H1 (cell line): ENCODE measurements at regions not wholly inside any gene's neighbourhood (a gene's known extent, or its start where the extent isn't known, plus 50 kb on each side); places are given as distances from the start of the nearest gene placed in this dataset.

Source experiments
- CTCF ChIA-PET: fragments of 300-600 bp; sonication (Branson Sonifier 250); formaldehyde crosslinking; loops from one replicate; lab custom pipeline; 2021; ENCODE audit not compliant: partially characterized antibody; lab: Charles Lee
- POLR2A ChIA-PET: fragments of 300-600 bp; sonication (Branson Sonifier 250); formaldehyde crosslinking; loops from one replicate; lab custom pipeline; 2021; ENCODE audit warnings: inconsistent platforms; ENCODE audit not compliant: partially characterized antibody; lab: Charles Lee
- DNase-seq, 2 experiments: peaks; one replicate each; pipeline versions ENCODE4 v3.0.0 to v3.0.0-alpha.2; 2010 to 2022; ENCODE audit warnings: low spot score in 2 of 2, low read depth in 1 of 2, mixed read lengths in 1 of 2
- FAIRE-seq: peaks from 2 replicates; lab custom pipeline; 2011; peaks lifted over from hg19 to GRCh38; lab: Jason Lieb, UNC
- H2AFZ ChIP-seq: 2 replicates; pipeline ENCODE4 v1.8.1; 2012; ENCODE audit warnings: low read length, inconsistent platforms
- H2AK5ac ChIP-seq: 2 replicates; pipeline ENCODE4 v1.6.1; 2013; ENCODE audit warnings: low read depth, low read length
- H2BK120ac ChIP-seq: replicated peaks from 2 replicates; pipeline ENCODE3; 2013; ENCODE audit warnings: low read depth, low read length, inconsistent platforms
- H2BK12ac ChIP-seq: 2 replicates; pipeline ENCODE4 v1.6.1; 2013; ENCODE audit warnings: low read depth, low read length
- H2BK15ac ChIP-seq: 2 replicates; pipeline ENCODE4 v1.6.1; 2013; ENCODE audit warnings: low read length
- H2BK20ac ChIP-seq: 2 replicates; pipeline ENCODE4 v1.6.1; 2013; ENCODE audit warnings: low read length
- H2BK5ac ChIP-seq: 2 replicates; pipeline ENCODE4 v1.6.1; 2013; ENCODE audit warnings: low read depth, low read length
- H3K14ac ChIP-seq: 2 replicates; pipeline ENCODE4 v1.6.1; 2013; ENCODE audit warnings: inconsistent platforms; ENCODE audit not compliant: insufficient read length
- H3K18ac ChIP-seq: 2 replicates; pipeline ENCODE4 v1.6.1; 2013; ENCODE audit warnings: low read length; ENCODE audit errors: extremely low read depth
- H3K23ac ChIP-seq: 2 replicates; pipeline ENCODE4 v1.6.1; 2013; ENCODE audit warnings: inconsistent platforms; ENCODE audit not compliant: insufficient read length
- H3K23me2 ChIP-seq: 2 replicates; pipeline ENCODE4 v1.6.1; 2013; ENCODE audit warnings: low read depth, low read length
- H3K27ac ChIP-seq: 2 replicates; pipeline ENCODE4 v1.6.1; 2011; ENCODE audit warnings: low read depth, low read length, inconsistent platforms
- H3K27me3 ChIP-seq, 4 experiments: replicated peaks in 1 of 4; 1 replicate in 1 of 4; 2 replicates in 3 of 4; pipeline versions ENCODE4 v1.6.1 to v1.8.1; 2011 to 2013; ENCODE audit warnings: low read length in 3 of 4, mild to moderate bottlenecking in 3 of 4, inconsistent platforms in 2 of 4, mixed read lengths in 2 of 4, moderate library complexity in 1 of 4; ENCODE audit not compliant: control insufficient read depth in 3 of 4, insufficient read depth in 3 of 4; ENCODE audit errors: extremely low read depth in 1 of 4
- H3K36me3 ChIP-seq, 4 experiments: 2 replicates each; pipeline versions ENCODE4 v1.6.1 to v1.8.1; 2011 to 2013; ENCODE audit warnings: mild to moderate bottlenecking in 4 of 4, low read length in 3 of 4, moderate library complexity in 2 of 4, control low read depth in 1 of 4, inconsistent platforms in 1 of 4; ENCODE audit not compliant: insufficient read depth in 4 of 4, control insufficient read depth in 2 of 4
- H3K4ac ChIP-seq: replicated peaks from 2 replicates; pipeline ENCODE3; 2013; ENCODE audit warnings: low read length, low read depth, mixed read lengths, inconsistent platforms; ENCODE audit not compliant: insufficient read length
- H3K4me1 ChIP-seq, 4 experiments: replicated peaks in 1 of 4; 1 replicate in 1 of 4; 2 replicates in 3 of 4; pipeline versions ENCODE4 v1.6.1 to v1.8.1; 2011 to 2013; ENCODE audit warnings: low read length in 3 of 4, inconsistent platforms in 2 of 4, mixed read lengths in 1 of 4; ENCODE audit not compliant: insufficient read depth in 4 of 4, control insufficient read depth in 3 of 4
- H3K4me2 ChIP-seq, 2 experiments: 2 replicates each; pipeline versions ENCODE4 v1.6.1 to v1.8.1; 2011 to 2013; ENCODE audit warnings: low read depth in 2 of 2, low read length in 2 of 2, control low read depth in 1 of 2, inconsistent platforms in 1 of 2, mild to moderate bottlenecking in 1 of 2; ENCODE audit not compliant: insufficient read depth in 1 of 2
- H3K4me3 ChIP-seq, 4 experiments: fragments of 200-600, 300-600 bp in 1 of 4; sonication (generic), shearing (Covaris generic), sonication (Bioruptor Twin) in 1 of 4; 2 replicates each; pipeline versions ENCODE4 v1.5.1 to v1.8.1; 2011 to 2016; ENCODE audit warnings: low read length in 4 of 4, low read depth in 3 of 4, control low read depth in 2 of 4, inconsistent platforms in 2 of 4, mild to moderate bottlenecking in 2 of 4, mixed read lengths in 1 of 4, moderate library complexity in 1 of 4; ENCODE audit not compliant: insufficient read depth in 2 of 4; ENCODE audit errors: extremely low read depth in 1 of 4
- H3K56ac ChIP-seq: replicated peaks from 2 replicates; pipeline ENCODE3; 2013; ENCODE audit warnings: low read depth, mild to moderate bottlenecking, mixed read lengths, low read length, inconsistent platforms; ENCODE audit not compliant: insufficient read length
- H3K79me1 ChIP-seq: 2 replicates; pipeline ENCODE4 v1.6.1; 2013; ENCODE audit warnings: low read depth, low read length, control low read depth
- H3K79me2 ChIP-seq, 2 experiments: 2 replicates each; pipeline versions ENCODE4 v1.6.1 to v1.8.1; 2012 to 2013; ENCODE audit warnings: low read length in 2 of 2, mild to moderate bottlenecking in 2 of 2, inconsistent platforms in 1 of 2; ENCODE audit not compliant: insufficient read depth in 2 of 2, control insufficient read depth in 1 of 2
- H3K9ac ChIP-seq, 4 experiments: replicated peaks in 1 of 4; 1 replicate in 1 of 4; 2 replicates in 3 of 4; pipeline versions ENCODE4 v1.6.1 to v1.8.1; 2011 to 2013; ENCODE audit warnings: low read depth in 3 of 4, low read length in 3 of 4, control low read depth in 2 of 4, mild to moderate bottlenecking in 2 of 4, moderate library complexity in 2 of 4, inconsistent platforms in 1 of 4; ENCODE audit errors: extremely low read depth in 1 of 4
- H3K9me3 ChIP-seq, 2 experiments: 2 replicates each; pipeline versions ENCODE4 v1.6.1 to v1.8.1; 2012 to 2013; ENCODE audit warnings: mild to moderate bottlenecking in 2 of 2, moderate library complexity in 2 of 2, control low read depth in 1 of 2, inconsistent platforms in 1 of 2, low read depth in 1 of 2, low read length in 1 of 2, mixed read lengths in 1 of 2; ENCODE audit not compliant: insufficient read depth in 2 of 2
- H4K20me1 ChIP-seq, 2 experiments: replicated peaks in 1 of 2; 2 replicates each; pipeline versions ENCODE3 to v1.8.1; 2011 to 2013; ENCODE audit warnings: inconsistent platforms in 2 of 2, low read length in 2 of 2, mild to moderate bottlenecking in 1 of 2; ENCODE audit not compliant: insufficient read depth in 2 of 2, control insufficient read depth in 1 of 2
- H4K5ac ChIP-seq: 2 replicates; pipeline ENCODE4 v1.6.1; 2013; ENCODE audit warnings: low read length, low read depth, mixed read lengths, inconsistent platforms; ENCODE audit not compliant: insufficient read length
- H4K8ac ChIP-seq: 2 replicates; pipeline ENCODE4 v1.8.0; 2013; ENCODE audit warnings: mild to moderate bottlenecking, moderate library complexity, low read length, inconsistent platforms; ENCODE audit not compliant: insufficient read depth; ENCODE audit errors: extremely low read depth
- H4K91ac ChIP-seq: replicated peaks from 2 replicates; pipeline ENCODE3; 2013; ENCODE audit warnings: low read length, mixed read lengths, inconsistent platforms; ENCODE audit not compliant: insufficient read length
- CREB1 ChIP-seq: IDR thresholded peaks from 2 replicates; pipeline ENCODE4 v1.6.1; 2012; ENCODE audit warnings: inconsistent platforms
- JUN ChIP-seq: IDR thresholded peaks from 2 replicates; pipeline ENCODE4 v1.6.1; 2011; ENCODE audit warnings: low read depth, mild to moderate bottlenecking, improper control_type of control experiment, low read length
- TBP ChIP-seq: IDR thresholded peaks from 2 replicates; pipeline ENCODE4 v1.6.1; 2011; ENCODE audit warnings: low read depth, low read length, improper control_type of control experiment
- WGBS, 2 experiments: shearing (Covaris generic) in 1 of 2; methylation state at CpG; one replicate each; pipeline versions ENCODE4 v1.1.6 to v1.1.7; 2013 to 2015; ENCODE audit warnings: low lambda C conversion rate in 2 of 2, mixed read lengths in 2 of 2, inconsistent platforms in 1 of 2, low coverage in 1 of 2, missing lambda C conversion rate in 1 of 2; ENCODE audit not compliant: insufficient replicate concordance in 2 of 2, insufficient coverage in 1 of 2, insufficient read length in 1 of 2; ENCODE audit errors: extremely low coverage in 1 of 2, missing lambda C conversion rate in 1 of 2; 5-methylcytosine and 5-hydroxymethylcytosine counted together

DNA sequence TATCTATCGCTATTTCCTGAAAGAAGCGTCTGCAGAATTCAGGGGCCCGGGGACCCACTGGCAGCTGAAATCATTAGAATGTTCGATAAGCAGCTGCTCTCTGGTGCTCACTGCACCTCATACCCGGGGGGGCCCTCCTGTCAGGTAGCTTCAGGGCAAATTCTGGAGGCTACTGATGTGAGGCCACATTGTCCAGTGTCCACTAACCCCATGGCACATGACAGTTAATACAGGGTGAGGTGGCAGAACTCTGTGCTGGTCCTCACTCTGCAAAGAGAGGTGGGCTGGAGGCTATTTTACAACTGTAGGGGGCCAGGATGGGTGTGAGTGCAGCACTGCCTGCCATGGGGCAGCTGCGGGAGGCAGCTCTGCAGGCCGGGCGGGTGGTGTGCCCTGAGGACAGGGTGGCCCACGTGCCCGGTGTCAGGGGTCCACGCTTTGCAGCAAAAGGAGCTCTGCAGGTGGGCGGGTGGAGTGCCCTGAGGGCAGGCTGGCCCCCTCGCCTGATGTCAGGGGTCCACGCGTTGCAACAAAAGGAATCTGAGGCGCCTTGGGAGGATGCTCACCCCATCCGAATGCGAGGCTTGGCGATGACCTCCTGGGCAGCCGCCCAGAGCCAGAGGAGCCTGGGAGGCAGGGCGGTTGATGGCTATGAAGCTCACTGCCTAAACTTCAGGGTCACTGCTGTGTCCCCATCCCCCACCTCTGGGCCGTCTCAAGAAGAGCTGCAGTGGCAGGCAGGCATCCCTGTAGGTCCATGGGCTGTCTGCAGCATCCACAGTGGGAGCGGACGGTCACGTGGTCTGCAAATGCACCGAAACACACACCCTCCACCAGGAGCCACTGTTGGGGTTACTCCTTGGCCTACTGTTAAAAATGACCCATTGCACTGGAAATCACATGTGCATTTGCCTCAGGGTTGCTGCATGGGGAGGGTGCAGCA lies 207.0 kb upstream of the SALL3 start:
- 88% methylated on average over 26 of the region's 26 CpGs; no CpG with 5 or more reads in 1 of the 2 experiments for WGBS, 2 experiments
- H3K9ac ChIP-seq = no peak overlapping the region; a peak in 1 of 7 replicates
- no peaks in the 10 kb centered on the region for H3K9me3 ChIP-seq
- H3K27ac ChIP-seq = no peak overlapping the region
- no peak overlapping the region for H2BK12ac ChIP-seq
- H3K23ac ChIP-seq = no peak overlapping the region
- no peak overlapping the region for H2BK15ac ChIP-seq
- H4K20me1 ChIP-seq = no peaks in the 10 kb centered on the region
- H2AK5ac ChIP-seq = no peak overlapping the region
- no peak overlapping the region for H2BK20ac ChIP-seq
- no peak overlapping the region for H4K91ac ChIP-seq
- no peaks in the 10 kb centered on the region for H3K79me2 ChIP-seq
- DNase-seq (no peak), FAIRE-seq (no peak)
- ChIA-PET POLR2A (no interaction called here), CTCF (interaction anchor here (0.8 to 2.3 kb wide), 8 partner anchors 13 to 213 kb away, joined by 3 to 10 read pairs (median 4); no protein-coding TSS in a partner anchor)
- no peaks in the 10 kb centered on the region for H3K23me2 ChIP-seq
- no peak overlapping the region for H3K4me2 ChIP-seq
- H3K14ac ChIP-seq = no peak overlapping the region
- no peak overlapping the region for H2BK120ac ChIP-seq
- no peak overlapping the region for H3K4ac ChIP-seq
- no peak overlapping the region for H3K4me3 ChIP-seq
- no peaks in the 10 kb centered on the region for H3K27me3 ChIP-seq
- H3K36me3 ChIP-seq = no peaks in the 10 kb centered on the region
- no peak overlapping the region for H3K56ac ChIP-seq
- no peak overlapping the region for H3K18ac ChIP-seq
- no peak overlapping the region for H4K5ac ChIP-seq
- TF ChIP-seq TBP = no peak
- TF ChIP-seq JUN = no peak
- TF ChIP-seq CREB1 = no peak
- peaks cover 0 to 24% (median 5%) of the 10 kb centered on the region in 4 experiments; a peak in 4 of 7 replicates for H3K4me1 ChIP-seq
- no peak overlapping the region for H2BK5ac ChIP-seq
- no peak overlapping the region for H2AFZ ChIP-seq
- H3K79me1 ChIP-seq = no peaks in the 10 kb centered on the region
- no peak overlapping the region for H4K8ac ChIP-seq
